ENCODE measurements at regions not wholly inside any gene's neighbourhood (a gene's known extent, or its start where the extent isn't known, plus 50 kb on each side); places are given as distances from the start of the nearest gene placed in this dataset.

DNA sequence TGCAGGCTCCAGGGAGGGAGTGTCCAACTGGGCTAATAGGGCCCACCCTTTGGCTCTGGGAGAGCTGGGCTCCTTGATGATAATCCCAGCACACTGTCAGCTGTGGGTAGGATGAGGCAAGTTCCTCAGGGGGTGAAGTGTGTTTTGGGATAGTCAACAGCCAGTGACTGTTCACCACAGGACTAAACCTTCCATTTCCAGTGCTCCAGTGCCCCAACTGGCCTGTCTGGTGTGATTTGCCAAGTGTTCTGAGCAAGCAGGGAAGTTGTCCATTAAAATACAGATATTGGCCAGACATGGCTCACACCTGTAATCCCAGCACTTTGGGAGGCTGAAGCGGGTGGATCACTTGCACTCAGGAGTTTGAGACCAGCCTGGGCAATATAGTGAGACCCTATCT is 150.9 kb downstream of the TM9SF2 start:
- no peak for TF ChIP-seq SIN3A (IDR thresholded peaks at IDR 0.05; ENCODE audit: borderline replicate concordance, insufficient read depth, low read length)
- TF ChIP-seq POLR2AphosphoS5 (IDR thresholded peaks at IDR 0.05; ENCODE audit: low read depth, low read length) = no peak
- no peak for TF ChIP-seq FOXP2 (optimal IDR thresholded peaks at IDR 0.05; ENCODE audit: borderline replicate concordance, extremely low read depth, extremely low read length, insufficient read depth)
- TF ChIP-seq, protein P1, sequence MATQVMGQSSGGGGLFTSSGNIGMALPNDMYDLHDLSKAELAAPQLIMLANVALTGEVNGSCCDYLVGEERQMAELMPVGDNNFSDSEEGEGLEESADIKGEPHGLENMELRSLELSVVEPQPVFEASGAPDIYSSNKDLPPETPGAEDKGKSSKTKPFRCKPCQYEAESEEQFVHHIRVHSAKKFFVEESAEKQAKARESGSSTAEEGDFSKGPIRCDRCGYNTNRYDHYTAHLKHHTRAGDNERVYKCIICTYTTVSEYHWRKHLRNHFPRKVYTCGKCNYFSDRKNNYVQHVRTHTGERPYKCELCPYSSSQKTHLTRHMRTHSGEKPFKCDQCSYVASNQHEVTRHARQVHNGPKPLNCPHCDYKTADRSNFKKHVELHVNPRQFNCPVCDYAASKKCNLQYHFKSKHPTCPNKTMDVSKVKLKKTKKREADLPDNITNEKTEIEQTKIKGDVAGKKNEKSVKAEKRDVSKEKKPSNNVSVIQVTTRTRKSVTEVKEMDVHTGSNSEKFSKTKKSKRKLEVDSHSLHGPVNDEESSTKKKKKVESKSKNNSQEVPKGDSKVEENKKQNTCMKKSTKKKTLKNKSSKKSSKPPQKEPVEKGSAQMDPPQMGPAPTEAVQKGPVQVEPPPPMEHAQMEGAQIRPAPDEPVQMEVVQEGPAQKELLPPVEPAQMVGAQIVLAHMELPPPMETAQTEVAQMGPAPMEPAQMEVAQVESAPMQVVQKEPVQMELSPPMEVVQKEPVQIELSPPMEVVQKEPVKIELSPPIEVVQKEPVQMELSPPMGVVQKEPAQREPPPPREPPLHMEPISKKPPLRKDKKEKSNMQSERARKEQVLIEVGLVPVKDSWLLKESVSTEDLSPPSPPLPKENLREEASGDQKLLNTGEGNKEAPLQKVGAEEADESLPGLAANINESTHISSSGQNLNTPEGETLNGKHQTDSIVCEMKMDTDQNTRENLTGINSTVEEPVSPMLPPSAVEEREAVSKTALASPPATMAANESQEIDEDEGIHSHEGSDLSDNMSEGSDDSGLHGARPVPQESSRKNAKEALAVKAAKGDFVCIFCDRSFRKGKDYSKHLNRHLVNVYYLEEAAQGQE (IDR thresholded peaks at IDR 0.05; ENCODE audit: insufficient read depth in 1 of 2, low read depth in 2 of 2, low read length in 2 of 2) = no peak
- TF ChIP-seq TAF1 (IDR thresholded peaks at IDR 0.05; ENCODE audit: borderline replicate concordance, insufficient read depth, low read length) = no peak

DNA sequence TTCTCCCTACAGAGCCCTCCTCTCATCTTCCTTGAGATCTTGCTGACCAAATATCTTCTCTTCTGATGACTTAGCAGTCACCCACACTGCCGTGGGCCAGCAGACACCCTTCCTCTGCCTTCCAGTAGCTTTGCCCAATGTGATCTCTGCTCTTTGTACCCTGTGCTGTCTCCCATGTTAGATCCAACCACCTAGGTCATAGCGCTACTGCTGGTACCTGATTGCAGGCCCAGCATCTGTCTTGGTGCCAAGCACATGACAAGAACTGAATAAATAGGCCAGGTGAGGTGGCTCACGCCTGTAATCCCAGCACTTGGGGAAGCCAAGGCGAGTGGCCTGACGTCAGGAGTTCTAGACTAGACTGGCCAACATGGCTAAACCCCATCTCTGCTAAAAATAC is 149.7 kb downstream of the TM9SF2 start:
- TF ChIP-seq SIN3A (IDR thresholded peaks at IDR 0.05; ENCODE audit: borderline replicate concordance, insufficient read depth, low read length) (no peak), FOXP2 (optimal IDR thresholded peaks at IDR 0.05; ENCODE audit: borderline replicate concordance, extremely low read depth, extremely low read length, insufficient read depth) (no peak), POLR2AphosphoS5 (IDR thresholded peaks at IDR 0.05; ENCODE audit: low read depth, low read length) (no peak), TAF1 (IDR thresholded peaks at IDR 0.05; ENCODE audit: borderline replicate concordance, insufficient read depth, low read length) (no peak)
- TF ChIP-seq, protein P1 (IDR thresholded peaks at IDR 0.05; ENCODE audit: insufficient read depth in 1 of 2, low read depth in 2 of 2, low read length in 2 of 2) = no peak

DNA sequence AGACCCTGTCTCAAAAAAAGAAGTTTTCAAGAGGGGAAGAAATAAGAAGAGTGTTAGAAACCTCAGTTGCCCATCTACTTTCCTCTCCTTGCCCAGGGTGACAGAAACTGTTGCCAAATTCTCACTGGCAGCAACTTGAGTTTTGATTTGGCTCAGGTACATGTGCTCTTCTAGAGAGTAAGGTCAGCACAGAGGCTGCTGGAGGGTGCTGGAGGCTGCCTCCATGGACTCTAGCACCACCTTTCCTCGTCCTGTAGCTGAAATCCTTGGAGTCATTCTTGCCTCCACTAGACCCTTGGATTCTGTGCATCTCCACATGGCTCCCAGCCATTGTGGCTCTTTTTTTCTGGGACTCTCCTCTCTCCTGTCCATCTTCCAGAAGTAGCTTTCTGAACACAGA is 149.1 kb downstream of the TM9SF2 start:
- TF ChIP-seq, protein P1 (IDR thresholded peaks at IDR 0.05; ENCODE audit: insufficient read depth in 1 of 2, low read depth in 2 of 2, low read length in 2 of 2) = no peak
- TF ChIP-seq SIN3A (IDR thresholded peaks at IDR 0.05; ENCODE audit: borderline replicate concordance, insufficient read depth, low read length) (no peak), POLR2AphosphoS5 (IDR thresholded peaks at IDR 0.05; ENCODE audit: low read depth, low read length) (no peak), TAF1 (IDR thresholded peaks at IDR 0.05; ENCODE audit: borderline replicate concordance, insufficient read depth, low read length) (no peak), FOXP2 (optimal IDR thresholded peaks at IDR 0.05; ENCODE audit: borderline replicate concordance, extremely low read depth, extremely low read length, insufficient read depth) (no peak)

DNA sequence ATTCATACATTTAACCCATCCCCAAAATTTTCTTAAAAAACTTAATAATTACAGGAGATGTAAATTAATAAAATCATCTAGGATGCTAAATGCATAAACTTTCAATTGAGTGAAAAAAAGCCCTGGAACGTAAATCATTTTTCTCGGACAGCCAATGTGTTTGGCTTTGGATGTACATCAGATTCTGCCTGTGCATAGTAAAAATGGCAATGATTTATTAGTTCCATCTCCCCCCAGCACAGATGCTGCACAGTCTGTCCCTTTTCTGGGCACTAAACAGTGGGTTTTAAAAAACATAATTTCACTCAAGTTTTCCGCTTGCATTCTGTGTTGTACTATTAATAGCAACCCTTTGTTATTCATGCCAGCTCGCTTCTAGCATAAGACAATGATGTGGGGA is 147.7 kb downstream of the TM9SF2 start:
- TF ChIP-seq TAF1 (IDR thresholded peaks at IDR 0.05; ENCODE audit: borderline replicate concordance, insufficient read depth, low read length) (no peak), FOXP2 (optimal IDR thresholded peaks at IDR 0.05; ENCODE audit: borderline replicate concordance, extremely low read depth, extremely low read length, insufficient read depth) (no peak), SIN3A (IDR thresholded peaks at IDR 0.05; ENCODE audit: borderline replicate concordance, insufficient read depth, low read length) (no peak), POLR2AphosphoS5 (IDR thresholded peaks at IDR 0.05; ENCODE audit: low read depth, low read length) (no peak)
- TF ChIP-seq, protein P1 (IDR thresholded peaks at IDR 0.05; ENCODE audit: insufficient read depth in 1 of 2, low read depth in 2 of 2, low read length in 2 of 2) = no peak

Measured in PFSK-1 (cell line).